ENCODE measurements at regions not wholly inside any gene's neighbourhood (a gene's known extent, or its start where the extent isn't known, plus 50 kb on each side); places are given as distances from the start of the nearest gene placed in this dataset.

- intact Hi-C loops (cut with micrococcal nuclease), result no loop called here
- H3K9me3 Mint-ChIP-seq, result no peaks in the 10 kb centered on the region
- H3K27me3 Mint-ChIP-seq, result peaks cover 10% of the 10 kb centered on the region
- no peaks in the 10 kb centered on the region for H3K36me3 Mint-ChIP-seq (ENCODE audit: low read depth)
- H3K4me1 Mint-ChIP-seq (ENCODE audit: low read depth), result peaks cover 5% of the 10 kb centered on the region
- no peak overlapping the region for H3K4me3 Mint-ChIP-seq
- no peak overlapping the region for H3K27ac Mint-ChIP-seq
These were observed 58.9 kb upstream of the TRABD2B start for GRCh38 chr1:48055876-48056764.

DNA sequence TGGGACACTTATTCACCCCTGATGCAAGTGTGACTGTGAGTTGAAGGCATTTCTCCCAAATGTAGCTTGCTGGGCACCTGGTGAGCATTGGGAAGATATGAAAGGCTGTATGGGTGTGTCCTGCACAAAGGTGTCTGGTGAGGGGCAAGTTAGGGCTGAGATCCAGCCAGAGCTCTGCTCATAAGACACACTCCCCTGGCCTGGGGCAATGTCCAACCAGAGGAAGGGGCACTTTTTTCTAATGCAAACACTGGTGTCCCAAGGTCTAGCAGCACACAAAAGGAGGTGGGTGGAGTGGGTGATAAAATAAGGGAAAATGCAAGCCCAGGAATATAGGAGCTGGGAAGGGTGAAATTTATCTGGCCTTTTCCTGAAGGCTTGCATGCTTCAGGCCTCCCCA lies 57.0 kb upstream of the TRABD2B start:
- intact Hi-C loops (cut with micrococcal nuclease), result no loop called here
- Mint-ChIP-seq H3K4me1 (ENCODE audit: low read depth) (peaks cover 5% of the 10 kb centered on the region), H3K27me3 (peaks cover 10% of the 10 kb centered on the region), H3K9me3 (no peaks in the 10 kb centered on the region), H3K4me3 (no peak overlapping the region), H3K27ac (no peak overlapping the region), H3K36me3 (ENCODE audit: low read depth) (no peaks in the 10 kb centered on the region)

GRCh38 chr1:48052923-48053291 lies 55.7 kb upstream of the TRABD2B start:
- H3K36me3 Mint-ChIP-seq (ENCODE audit: low read depth), result no peaks in the 10 kb centered on the region
- no peak overlapping the region for H3K27ac Mint-ChIP-seq
- H3K9me3 Mint-ChIP-seq, result no peaks in the 10 kb centered on the region
- H3K4me1 Mint-ChIP-seq (ENCODE audit: low read depth), result peaks cover 5% of the 10 kb centered on the region
- no peak overlapping the region for H3K4me3 Mint-ChIP-seq
- intact Hi-C loops (cut with micrococcal nuclease), result no loop called here
- peaks cover 14% of the 10 kb centered on the region for H3K27me3 Mint-ChIP-seq

DNA sequence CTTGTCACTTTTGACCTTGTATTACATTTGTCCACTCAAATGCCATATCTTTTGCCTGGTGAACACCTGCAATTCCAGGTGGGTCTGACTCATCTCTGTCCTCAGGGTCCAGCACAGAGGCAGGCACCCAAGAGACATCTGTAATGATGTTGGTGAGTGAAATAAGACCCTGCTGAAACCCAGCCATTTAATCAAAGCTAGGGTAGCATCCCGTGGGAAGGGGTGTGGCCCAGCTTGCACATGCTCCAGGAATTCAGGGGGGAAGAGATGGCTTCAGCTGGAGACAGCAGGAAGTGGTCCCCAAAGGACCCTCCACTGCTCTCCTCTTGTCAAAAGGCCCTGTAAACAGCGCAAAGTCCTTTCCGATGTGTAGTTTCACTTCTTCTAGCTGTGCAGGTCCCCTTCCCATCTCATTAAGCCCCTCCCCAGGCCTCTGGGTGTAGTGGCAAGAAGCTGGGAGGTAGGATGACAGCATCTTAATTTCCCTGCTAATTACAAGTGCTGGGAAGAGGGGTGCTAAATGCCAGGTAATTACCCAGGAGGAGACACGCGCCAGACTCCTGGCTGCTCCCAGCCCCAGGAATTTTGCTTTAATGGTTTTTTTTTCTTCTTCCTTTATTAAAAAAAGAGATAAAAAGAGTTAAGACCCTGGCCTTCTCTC lies 54.4 kb upstream of the TRABD2B start:
- H3K9me3 Mint-ChIP-seq, result no peaks in the 10 kb centered on the region
- H3K4me3 Mint-ChIP-seq, result no peak overlapping the region
- H3K36me3 Mint-ChIP-seq (ENCODE audit: low read depth), result no peaks in the 10 kb centered on the region
- peaks cover 13% of the 10 kb centered on the region for H3K27me3 Mint-ChIP-seq
- intact Hi-C loops (cut with micrococcal nuclease), result no loop called here
- H3K27ac Mint-ChIP-seq, result no peak overlapping the region
- peaks cover 5% of the 10 kb centered on the region for H3K4me1 Mint-ChIP-seq (ENCODE audit: low read depth)

DNA sequence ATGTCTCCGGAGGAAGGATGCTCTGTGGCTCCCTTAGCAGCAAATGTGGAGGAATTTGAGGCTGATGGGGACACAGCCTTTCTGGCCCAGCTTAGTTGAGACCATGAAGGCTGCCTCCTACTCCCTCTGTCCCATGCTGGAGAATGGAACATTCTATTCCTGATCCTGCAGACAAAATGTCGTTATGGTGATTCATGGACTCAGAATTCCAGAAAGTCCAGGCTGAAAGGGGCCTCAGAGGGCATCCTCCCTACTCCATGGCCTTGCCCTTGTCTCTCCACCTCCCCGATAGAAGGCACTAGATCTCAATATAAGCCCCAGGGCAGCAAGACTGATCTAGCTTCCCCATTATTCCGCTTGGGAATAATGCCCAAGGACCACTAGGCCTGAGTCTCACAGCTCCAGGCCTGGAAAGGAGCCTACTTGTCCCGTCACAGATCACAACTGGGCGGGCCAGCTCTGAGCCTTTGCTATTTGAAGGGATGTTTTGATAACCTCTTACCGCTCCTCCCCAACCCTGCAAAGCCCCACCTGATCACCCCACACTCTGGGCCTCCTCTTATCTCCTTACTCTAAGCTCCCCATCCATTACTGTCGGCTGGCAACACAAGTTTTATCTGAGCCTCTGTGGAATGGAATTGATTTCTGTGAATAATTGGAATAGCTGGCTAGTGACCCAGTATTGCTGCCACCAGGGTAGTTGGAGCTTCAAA lies 52.8 kb upstream of the TRABD2B start:
- H3K4me3 Mint-ChIP-seq, result no peak overlapping the region
- H3K27me3 Mint-ChIP-seq, result peaks cover 9% of the 10 kb centered on the region
- H3K4me1 Mint-ChIP-seq (ENCODE audit: low read depth), result no peaks in the 10 kb centered on the region

DNA sequence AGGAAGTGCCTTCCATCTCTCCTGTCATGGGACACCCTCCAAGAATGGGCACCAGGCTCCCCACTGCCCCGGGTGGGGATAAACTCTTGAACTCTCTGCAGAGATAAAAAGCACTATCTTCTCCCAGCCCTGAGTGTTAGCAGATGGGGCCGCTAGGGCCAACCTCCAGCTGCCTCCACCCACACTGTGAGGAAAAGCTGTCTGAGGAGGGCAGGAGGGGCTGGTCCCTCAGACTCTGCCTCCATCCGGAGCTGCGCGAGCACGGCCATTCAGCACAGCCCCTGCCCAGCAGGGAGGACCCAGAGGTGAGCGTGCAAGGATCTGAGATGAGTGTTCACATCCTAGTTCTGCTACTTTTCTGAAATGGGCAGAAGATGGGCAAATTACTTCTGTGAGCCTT lies 51.8 kb upstream of the TRABD2B start:
- peaks cover 9% of the 10 kb centered on the region for H3K27me3 Mint-ChIP-seq
- H3K36me3 Mint-ChIP-seq (ENCODE audit: low read depth), result no peaks in the 10 kb centered on the region
- no peaks in the 10 kb centered on the region for H3K9me3 Mint-ChIP-seq
- no peaks in the 10 kb centered on the region for H3K4me1 Mint-ChIP-seq (ENCODE audit: low read depth)
- intact Hi-C loops (cut with micrococcal nuclease), result no loop called here
- H3K4me3 Mint-ChIP-seq, result no peak overlapping the region
- no peak overlapping the region for H3K27ac Mint-ChIP-seq

More for the DNA sequence above, 52.8 kb upstream of the TRABD2B start:
- H3K36me3 Mint-ChIP-seq (ENCODE audit: low read depth), result no peaks in the 10 kb centered on the region
- intact Hi-C loops (cut with micrococcal nuclease), result no loop called here
- no peaks in the 10 kb centered on the region for H3K9me3 Mint-ChIP-seq
- no peak overlapping the region for H3K27ac Mint-ChIP-seq

- Mint-ChIP-seq H3K27ac (no peak overlapping the region), H3K36me3 (ENCODE audit: low read depth) (no peaks in the 10 kb centered on the region), H3K4me3 (no peak overlapping the region), H3K9me3 (no peaks in the 10 kb centered on the region), H3K4me1 (ENCODE audit: low read depth) (no peaks in the 10 kb centered on the region), H3K27me3 (peaks cover 8% of the 10 kb centered on the region)
- intact Hi-C loops (cut with micrococcal nuclease), result no loop called here
These were observed 50.9 kb upstream of the TRABD2B start for GRCh38 chr1:48048064-48048463.

DNA sequence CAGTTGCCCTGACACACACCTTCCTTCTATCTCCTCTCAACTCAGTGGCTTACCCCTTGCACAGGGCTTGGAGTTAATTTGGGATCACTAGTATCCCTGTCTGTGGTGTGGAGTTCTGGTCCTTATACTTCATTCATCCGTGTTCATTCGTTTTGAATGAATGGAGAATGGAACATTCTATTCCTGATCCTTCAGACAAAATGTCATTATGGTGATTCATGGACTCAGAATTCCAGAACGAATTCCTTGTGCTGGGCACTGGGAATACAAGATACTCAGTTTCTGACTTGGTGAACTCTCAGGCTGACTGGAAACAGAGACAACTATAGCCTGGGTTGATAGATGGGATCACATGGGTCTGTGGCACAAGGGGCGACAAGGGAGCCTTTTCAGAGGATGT lies 49.9 kb upstream of the TRABD2B start:
- intact Hi-C loops (cut with micrococcal nuclease), result no loop called here
- no peak overlapping the region for H3K4me3 Mint-ChIP-seq
- H3K4me1 Mint-ChIP-seq (ENCODE audit: low read depth), result no peaks in the 10 kb centered on the region
- no peak overlapping the region for H3K27ac Mint-ChIP-seq
- no peaks in the 10 kb centered on the region for H3K36me3 Mint-ChIP-seq (ENCODE audit: low read depth)
- H3K9me3 Mint-ChIP-seq, result no peaks in the 10 kb centered on the region
- H3K27me3 Mint-ChIP-seq, result peaks cover 8% of the 10 kb centered on the region
